ENCODE measurements at regions not wholly inside any gene's neighbourhood (a gene's known extent, or its start where the extent isn't known, plus 50 kb on each side); places are given as distances from the start of the nearest gene placed in this dataset.

DNA sequence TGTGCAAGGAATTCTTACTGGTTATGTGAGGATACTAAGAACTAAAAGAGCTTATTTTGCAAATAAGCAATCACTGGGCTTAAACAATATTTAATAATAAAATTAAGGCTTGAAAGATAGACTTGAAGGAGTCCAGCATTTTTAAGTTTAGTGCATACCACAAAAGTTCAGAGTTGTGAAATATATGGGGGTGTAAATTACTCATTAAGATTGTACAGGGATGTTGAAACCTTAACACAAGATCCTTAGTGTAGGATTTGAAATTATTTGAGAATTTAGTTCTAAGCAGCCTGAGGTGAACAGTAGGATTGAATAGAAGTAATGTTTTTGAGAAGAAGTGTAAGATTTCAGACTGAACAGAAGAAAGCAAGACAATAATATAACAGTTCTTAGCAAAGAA lies 195.8 kb upstream of the RBMY1B start:
- TF ChIP-seq, protein P1, sequence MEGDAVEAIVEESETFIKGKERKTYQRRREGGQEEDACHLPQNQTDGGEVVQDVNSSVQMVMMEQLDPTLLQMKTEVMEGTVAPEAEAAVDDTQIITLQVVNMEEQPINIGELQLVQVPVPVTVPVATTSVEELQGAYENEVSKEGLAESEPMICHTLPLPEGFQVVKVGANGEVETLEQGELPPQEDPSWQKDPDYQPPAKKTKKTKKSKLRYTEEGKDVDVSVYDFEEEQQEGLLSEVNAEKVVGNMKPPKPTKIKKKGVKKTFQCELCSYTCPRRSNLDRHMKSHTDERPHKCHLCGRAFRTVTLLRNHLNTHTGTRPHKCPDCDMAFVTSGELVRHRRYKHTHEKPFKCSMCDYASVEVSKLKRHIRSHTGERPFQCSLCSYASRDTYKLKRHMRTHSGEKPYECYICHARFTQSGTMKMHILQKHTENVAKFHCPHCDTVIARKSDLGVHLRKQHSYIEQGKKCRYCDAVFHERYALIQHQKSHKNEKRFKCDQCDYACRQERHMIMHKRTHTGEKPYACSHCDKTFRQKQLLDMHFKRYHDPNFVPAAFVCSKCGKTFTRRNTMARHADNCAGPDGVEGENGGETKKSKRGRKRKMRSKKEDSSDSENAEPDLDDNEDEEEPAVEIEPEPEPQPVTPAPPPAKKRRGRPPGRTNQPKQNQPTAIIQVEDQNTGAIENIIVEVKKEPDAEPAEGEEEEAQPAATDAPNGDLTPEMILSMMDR (IDR thresholded peaks at IDR 0.05; ENCODE audit: low read depth, low read length, missing control alignments), result no peak
- no peak for DNase-seq (ENCODE audit: low read depth)
- H3K4me3 ChIP-seq (ENCODE audit: low read depth, low read length), result no peak overlapping the region

All from GM12864 (cell line).